HG03342 (cell line): ENCODE measurements at regions not wholly inside any gene's neighbourhood (a gene's known extent, or its start where the extent isn't known, plus 50 kb on each side); places are given as distances from the start of the nearest gene placed in this dataset.
A peak's percentile ranks its signal among the peaks of the same experiment; 100 is the strongest.
"Not testable (repeated sequence)": the region's sequence is repeated elsewhere in the genome, so short reads cannot be mapped to it uniquely, and the experiment has no call there.

Experiments
- ATAC-seq: cut with Tn5 transposase; IDR thresholded peaks from one replicate; pipeline ENCODE4 v1.9.1; 2021; ENCODE audit warnings: mild to moderate bottlenecking, moderate library complexity; ENCODE audit not compliant: unreplicated experiment

DNA sequence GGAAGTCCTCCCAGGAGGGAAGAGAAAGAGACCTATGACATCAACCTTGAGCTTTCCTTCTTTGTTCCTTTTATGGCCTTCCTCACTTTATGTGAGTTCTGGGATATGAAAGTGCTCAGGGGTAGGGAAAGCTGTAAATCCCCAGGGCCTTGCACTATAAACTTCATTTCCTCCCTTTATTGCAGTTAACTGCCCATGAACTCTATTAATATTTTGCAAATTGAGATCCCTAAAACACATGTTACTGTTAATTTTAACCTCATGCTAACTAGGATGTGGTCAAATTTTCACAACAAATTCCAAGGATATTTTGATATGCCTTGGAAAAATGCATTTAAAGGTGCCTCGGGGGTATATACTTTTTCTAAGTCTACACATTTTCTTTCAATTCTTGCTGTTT is 359.9 kb downstream of the OSR1 start:
- ATAC-seq = no peak

DNA sequence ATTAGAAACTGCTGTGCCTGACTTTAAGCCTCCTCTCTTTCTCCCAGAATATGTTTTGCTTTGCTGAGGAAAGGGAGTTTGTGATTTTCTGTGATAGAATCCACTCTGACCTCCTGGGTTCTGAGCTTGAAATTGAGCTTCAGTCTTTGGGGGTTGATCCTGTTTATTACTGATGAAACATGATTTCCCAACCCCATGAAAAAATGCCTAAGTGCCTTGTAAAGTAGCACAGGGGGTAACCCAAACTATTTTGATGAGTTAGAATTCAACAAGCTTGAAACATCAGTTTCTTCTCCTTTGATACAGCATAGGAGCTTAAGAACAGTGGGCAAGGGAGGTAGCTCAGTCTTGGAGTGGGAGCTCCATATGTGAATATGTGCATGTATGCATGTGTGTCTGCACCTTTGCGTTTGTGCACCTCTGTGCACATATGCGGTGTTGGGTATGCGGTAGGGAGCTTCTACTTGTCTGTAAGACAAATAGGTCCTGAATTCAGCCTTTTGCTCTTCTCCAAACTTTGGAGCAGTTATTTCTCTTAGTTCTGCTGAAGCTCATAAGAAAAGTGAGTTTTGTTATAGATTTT is 364.6 kb downstream of the OSR1 start:
- ATAC-seq = no peak

DNA sequence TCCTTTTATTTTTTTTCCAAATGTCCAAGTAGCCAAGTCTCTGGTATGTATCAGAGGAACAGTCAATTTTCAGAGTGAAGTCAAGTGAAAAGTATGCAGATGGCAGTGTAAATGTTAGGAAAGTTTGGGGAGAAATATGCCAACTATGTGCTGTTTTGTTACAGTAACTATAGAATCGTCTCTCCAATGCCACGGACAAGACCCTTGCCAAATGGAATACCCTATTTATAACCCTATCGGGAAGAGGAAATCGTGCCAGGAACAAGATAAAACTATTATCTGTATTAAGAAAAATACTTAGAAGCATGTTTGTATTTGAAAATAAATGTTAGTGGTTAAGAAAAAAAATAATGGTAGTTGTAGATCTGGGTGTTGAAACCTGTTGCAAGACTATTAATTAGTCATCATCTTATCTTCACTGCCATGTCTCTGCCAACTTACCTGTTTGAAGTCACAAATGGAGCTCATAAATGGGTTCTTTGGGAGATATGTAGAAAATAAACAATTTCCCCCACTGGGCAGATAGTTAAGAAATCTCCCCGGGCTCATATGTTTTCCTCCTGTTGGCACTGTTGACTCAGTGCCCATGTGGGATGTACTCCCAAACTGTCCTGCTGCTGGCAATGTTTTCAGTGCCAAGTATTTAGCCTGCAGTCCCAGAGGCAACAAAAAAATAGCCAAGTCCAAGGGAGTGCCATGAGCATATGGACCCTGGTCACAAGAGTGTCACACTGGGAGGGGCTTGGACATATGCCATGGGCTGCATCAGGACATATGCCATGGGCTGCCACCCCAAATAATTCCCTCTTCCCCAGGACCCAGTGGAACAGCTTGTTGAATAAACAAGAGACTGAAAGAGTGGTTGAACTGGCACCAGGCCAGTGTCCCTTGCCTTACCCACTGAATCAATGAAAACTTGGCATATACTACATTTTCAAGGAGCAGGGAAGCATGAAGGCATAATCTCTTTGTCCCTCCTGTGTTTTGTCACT is 366.9 kb downstream of the OSR1 start:
- no peak for ATAC-seq

DNA sequence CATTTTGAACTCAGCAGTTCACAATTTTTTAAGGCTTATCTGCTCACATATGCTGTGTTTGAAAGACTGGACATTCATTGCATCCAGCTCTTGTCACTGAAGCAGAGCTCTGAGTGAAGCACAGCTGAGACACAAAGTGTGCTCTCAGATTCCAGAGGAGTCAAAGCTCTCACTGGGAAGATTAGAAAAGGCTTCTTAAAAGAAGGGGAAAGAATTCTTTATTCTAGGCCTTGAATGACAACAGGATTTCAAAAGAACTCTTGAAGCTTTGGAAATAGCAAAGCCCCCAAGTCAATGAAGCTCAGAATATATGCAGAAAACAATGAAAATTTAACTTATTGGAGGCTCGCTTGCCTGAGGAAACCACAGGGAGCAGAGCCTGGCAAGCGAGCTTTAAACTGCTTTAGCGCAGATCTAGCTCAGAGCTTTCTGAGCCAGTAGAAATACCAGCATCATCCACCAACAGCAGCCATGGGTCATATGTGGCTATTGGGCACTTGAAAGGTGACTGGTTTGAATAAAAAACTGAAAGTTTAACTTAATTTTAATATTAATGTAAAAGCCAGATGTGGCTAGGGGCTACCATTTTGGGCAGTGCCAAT is 369.7 kb downstream of the OSR1 start:
- no peak for ATAC-seq

DNA sequence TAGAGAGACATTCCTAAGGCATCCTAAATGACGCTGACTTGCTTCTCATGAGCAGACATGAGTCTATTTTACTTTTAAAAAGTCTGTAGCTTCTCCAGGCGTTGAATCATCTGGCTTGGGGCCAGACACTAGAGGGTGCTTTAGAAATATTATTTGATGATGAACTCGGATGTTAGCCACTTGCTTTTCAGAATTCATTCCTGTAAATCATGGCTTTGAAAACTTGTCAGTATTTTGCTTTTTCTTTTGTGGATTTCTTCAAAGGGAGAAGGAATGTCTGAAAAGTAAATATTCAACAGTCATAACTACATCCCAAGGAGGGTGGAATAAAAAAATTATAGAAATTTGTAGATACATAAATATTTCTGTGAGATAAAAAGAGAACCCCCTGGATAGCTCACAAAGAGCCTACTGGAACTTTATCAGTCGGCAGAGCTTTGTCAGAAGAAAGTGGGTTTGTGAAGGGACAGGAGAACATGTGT is 370.8 kb downstream of the OSR1 start:
- ATAC-seq = no peak

DNA sequence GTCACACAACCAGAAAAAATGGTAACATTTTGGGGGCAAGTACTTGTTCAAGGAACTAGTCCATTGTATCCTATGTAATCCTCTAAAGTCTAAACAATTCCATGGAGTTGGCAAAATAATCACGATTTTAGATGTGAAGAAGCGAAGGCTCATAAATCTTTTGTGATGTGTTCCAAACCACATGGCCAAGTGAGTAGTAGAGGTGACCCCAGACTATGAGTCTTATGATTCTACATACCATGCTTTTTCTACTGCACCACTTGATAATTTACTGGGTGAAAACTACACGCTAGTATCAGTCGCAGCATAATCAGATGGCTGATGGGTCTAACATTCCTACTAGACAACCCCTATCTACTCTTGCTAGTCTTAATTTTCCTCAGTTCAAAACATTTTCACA is 371.4 kb downstream of the OSR1 start:
- no peak for ATAC-seq

DNA sequence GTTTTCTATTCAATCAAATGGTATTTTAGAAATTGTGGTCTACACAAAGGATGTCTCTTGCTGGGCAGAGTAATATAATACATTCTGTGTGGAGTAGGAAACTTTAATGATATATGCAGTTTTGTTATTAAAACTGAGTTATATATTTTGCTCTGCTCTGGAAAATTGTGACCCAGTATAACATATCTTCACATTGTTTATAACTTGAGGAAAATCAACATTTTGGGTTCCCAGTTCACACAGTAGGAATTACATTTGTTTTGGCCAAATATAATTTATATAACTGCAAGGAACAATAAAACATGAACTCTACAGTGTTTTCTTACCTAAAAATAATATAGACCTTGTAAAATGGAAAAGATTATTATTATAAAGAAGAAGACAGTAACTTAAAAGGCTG is 372.4 kb downstream of the OSR1 start:
- no peak for ATAC-seq

DNA sequence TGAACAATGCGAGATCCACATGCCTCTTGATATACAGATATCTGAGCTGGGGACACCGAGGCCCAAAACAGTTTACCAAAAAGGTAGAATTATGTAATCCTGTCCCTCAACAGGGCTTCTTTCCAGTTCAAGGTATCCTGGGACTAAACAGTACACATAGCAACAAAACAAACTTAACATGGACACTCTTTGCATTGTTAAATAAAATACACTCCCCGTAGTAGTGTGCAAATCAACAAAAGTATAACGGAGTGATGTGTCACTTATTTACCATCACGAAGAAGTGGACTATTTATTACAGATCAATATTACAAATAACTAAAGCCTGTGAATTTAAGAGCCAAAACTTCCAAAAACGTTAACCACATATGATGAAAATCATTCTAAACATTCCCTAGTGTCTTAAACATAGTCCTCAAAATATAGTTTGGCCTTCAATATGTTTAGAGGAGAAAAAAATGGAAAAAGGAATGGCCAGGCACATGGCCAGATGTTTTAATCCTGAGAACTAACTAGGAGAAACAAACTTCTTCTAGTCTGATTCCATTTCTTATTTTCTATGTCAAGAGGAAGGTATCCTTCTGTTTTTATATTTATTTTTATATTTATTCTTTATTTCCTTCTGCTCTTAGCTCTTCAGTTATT is 377.5 kb downstream of the OSR1 start:
- ATAC-seq = no peak

DNA sequence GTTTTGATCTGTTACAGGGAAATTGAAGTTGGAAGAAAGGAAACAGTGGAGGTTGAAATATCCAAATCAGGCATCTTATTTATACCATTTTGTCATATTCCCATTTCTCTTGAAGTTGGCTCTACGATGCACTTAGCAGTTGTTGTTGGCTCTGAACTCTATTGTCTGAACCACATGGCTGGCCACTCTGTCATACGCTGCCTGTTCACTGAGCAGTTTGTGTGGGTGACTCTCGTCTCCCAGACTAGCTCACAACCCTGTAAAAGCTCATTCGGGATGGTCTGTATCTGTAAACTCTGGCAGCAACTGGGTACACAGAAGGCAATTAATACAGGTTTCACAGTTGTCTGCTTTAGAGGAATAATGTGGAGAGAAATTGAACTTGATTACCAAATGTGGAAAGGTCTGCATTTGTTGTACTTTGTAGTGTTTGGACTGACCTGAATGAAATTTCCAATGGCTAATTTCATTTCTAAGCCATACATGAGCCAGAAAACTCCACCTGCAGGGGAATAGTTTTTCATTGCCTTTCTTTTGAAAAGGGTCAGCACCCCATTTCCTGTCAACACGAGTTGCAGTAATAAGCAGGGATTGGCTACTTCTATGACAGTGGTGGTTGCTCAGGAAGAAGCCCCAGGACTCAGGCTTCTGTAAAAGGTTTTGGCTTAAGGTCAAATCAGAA is 378.2 kb downstream of the OSR1 start:
- no peak for ATAC-seq

DNA sequence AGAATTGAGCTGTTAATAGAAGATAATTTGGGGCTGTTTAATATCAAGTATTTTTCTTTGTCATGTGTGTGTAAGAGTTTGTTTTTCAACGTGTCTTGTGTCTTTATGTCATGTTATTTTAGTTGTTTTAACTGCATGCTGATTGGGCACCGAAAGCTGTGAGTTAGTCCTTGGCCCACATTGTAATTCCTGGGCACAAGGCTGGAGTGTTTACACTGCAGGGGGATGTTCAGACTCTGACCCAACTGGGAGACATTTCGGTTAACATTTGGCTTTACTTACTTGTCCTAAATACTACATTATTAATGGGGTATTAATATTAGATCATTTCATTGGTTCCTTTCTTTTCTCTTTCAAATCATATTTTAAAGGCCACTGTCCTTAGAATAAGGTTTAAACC is 381.0 kb downstream of the OSR1 start:
- no peak for ATAC-seq

DNA sequence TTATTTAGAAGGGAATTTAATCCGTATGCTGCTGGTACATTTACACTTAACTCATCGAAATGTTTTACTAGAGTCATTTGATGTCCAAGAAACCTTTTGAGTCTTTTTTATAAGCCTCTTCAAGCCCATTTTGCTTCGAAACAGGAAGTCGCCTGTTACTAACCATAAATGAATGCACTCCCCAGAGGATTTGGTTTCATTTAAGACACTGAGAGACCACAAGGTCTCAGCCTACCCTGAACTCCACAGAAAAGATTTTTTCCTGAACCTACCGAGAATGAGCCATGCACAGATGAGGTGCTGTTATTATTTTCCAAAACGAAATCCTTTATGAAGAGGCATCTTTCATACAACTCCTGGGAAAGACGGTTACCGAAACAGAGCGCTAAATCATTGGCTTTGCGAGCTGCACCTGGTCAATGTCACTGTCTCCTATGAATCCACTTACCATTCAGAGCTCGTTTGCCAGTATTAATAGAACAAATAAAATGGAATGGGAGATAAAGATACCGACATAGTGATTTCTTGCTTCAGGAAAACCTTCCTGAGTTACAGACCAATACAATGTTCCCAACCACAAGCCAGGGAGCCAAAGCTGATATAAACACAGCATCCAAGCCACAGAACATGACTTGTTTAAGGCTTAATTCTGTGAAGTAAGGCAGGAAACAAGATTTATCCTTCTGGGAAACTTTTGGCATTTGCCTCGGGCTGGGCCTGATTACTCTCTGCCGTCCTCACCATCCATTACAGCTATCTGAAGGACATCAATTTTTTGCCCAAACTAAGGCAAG is 382.1 kb downstream of the OSR1 start:
- ATAC-seq = peak; percentile 97

DNA sequence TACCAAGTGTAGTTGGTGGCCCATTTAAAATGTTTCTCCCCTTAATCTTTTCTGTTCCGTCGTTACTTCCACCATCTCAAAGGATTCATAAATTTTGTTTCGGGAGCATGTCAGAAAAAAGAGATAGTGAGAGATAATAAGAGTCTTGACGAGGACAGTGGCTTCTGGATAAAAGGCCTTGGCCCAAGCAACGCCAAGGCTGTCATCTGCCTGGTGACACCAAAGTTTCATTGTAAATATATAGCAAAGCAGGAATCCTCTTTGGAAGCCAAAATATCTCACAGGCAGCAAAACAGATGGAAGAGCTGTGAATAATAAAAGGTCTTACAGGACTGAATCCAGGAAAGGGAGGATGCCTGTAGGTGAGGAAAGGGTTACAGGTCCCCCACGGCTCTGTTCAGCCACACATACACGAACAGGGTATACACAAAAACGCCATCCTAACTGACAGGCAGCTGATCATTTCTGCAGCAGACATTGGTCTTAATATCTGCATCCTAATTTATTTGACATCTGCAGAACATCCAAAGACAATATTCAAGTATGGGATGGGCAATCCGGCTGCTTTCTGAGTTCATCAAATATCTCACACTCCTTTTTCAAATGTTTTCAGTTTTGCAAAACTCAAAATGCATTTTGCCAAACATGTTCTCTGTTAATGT is 382.8 kb downstream of the OSR1 start:
- ATAC-seq = no peak

DNA sequence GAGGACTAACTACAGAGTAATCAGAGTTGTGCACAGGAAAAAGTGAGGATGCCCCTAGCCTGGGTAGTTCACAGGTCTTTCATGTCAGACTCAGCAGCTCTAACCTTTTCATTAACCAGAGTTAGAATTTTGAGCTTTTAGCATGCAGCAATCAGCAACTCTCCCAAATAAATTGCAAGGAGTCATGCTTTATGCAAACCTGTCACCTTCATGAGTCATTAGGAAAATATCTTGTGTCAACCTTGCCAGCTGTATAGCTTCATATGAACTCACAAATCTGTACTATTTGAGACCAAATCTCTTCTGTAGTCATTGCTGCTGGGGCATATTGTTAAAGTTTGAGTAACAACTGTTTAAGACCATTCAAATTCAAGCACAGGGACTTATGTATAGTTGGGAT is 382.3 kb upstream of the NT5C1B start:
- ATAC-seq = no peak

DNA sequence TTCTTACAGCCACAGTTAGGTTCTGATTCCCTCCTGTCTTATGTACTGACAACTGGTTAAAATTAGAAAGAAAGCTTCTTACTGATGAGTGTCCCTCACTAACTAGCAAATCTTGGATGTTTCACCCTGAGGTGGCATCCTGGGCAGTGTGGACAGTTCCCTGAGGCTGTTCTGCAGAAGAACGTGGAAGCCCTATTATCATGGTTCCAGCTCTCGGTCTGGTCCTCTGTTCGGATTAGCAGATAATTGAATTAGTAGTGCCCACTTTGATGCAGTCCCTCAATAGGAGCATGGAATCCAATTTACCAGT is 381.7 kb upstream of the NT5C1B start:
- ATAC-seq = no peak

DNA sequence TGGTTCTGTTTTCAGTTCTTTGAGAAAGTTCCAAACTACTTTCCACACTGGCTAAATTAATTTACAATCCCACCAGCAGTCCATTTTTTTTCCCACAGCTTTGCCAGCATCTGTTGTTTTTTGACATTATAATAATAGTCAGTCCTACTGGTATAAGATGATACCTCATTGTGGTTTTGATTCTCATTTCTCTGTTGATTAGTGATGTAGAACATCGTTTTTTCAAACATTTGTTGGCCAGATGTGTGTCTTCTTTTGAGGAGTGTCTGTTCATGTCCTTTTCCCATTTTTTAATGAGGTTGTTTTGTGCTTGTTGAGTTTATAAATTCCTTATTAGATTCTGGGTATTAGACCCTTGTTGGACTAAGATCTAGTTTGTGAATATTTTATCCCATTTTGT is 376.8 kb upstream of the NT5C1B start:
- ATAC-seq = no peak

DNA sequence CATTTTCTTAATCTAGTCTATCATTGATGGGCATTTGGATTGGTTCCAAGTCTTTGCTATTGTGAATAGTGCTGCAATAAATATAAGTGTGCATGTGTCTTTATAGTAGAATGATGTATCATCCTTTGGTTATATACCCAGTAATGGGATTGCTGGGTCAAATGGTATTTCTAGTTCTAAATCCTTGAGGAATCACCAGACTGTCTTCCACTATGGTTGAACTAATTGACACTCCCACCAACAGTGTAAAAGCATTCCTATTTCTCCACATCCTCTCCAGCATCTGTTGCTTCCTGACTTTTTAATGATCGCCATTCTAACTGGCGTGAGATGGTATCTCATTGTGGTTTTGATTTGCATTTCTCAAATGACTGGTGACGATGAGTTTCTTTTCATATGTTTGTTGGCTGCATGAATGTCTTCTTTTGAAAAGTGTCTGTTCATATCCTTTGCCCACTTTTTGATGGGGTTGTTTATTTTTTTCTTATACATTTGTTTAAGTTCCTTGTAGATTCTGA is 374.4 kb upstream of the NT5C1B start:
- not testable (repeated sequence) for ATAC-seq

DNA sequence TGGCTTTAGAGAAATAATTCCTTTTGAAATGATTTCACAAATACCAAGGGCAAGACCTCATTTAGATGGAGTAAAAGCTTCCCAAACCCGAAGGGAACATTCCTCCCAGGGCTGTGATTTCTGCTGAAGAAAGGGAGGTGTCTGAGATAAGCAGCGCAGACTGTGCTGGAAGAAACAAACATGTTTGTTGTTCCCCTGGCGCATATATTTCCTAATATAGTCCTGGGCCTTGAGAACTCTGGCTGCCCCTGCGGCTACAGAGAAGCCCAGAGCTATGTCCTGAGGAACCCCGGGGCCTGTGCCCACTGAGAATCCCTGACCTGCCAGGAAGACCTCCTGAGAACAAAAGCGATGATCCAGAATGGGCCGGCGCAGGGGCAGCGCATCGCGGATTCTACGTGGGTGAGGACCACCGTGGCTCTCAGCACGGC is 372.6 kb upstream of the NT5C1B start:
- no peak for ATAC-seq

DNA sequence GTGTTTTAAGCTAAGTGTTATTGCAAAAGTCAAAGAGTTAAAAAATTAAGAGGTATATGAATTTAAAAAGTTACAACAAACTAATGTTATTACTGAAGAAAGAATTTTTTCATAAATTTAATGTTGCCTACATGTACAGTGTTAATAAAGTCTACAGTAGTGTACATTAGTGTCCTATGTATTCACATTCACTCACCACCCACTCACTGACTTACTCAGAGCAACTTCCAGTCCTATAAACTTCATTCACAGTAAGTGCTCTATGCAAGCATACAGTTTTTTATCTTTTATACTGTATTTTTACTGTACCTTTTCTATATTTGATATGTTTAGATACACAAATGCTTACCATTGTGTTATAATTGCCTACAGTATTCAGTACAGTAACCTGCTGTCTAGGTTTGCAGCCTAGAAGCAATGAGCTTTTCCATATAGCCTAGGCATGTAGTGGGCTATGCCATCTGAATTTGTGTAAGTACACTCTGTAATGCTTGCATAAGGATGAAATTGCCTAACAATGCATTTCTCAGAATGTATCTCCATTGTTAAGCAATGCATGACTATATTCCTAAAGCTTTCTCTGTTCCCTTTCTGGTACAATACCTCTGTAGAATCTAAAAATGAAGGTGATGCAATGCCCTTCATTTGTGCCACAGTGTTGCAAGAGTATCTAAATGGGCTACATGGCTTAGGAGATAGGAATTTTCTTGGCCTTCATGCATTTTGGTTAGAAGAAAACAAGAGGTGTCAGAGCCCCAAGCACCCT is 370.8 kb upstream of the NT5C1B start:
- no peak for ATAC-seq

DNA sequence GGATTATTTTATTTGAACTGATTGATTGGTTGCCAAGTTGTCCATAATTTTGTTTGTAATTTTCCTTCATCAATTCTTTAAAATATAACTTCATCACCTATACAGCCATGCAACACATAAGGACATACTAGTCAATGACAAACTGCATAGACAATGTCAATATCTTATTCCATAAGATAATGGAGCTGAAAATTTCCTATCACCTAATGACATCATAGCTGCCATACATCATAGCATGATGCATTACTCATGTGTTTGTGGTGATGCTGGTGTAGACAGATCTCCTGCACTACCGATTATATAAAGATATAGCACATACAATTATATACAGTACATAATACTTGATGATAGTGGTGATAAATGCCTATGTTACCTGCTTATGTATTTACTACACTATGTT is 369.8 kb upstream of the NT5C1B start:
- ATAC-seq = no peak
